Naive thymus-derived CD4-positive, alpha-beta T cell (primary cell): ENCODE measurements at regions not wholly inside any gene's neighbourhood (a gene's known extent, or its start where the extent isn't known, plus 50 kb on each side); places are given as distances from the start of the nearest gene placed in this dataset.

Experiments used
- ATAC-seq: fragments of 150-1000 bp; cut with Tn5 transposase; 2 replicates; pipeline ENCODE4 v1.10.0; 2021; ENCODE audit warnings: mild to moderate bottlenecking, moderate library complexity
- CTCF ChIA-PET: fragments of 350-600 bp; sonication (Branson Sonifier 250); formaldehyde crosslinking; loops from one replicate; lab custom pipeline; 2021; ENCODE audit warnings: antibody characterized with exemption; lab: Charles Lee
- POLR2A ChIA-PET: fragments of 350-600 bp; sonication (Branson Sonifier 250); formaldehyde crosslinking; loops from one replicate; lab custom pipeline; 2021; ENCODE audit warnings: antibody characterized with exemption, inconsistent platforms; lab: Charles Lee
- DNase-seq, 9 donors: peaks; one replicate each; pipeline versions ENCODE4 v3.0.0 to v3.0.0-alpha.2; 2020 to 2022; ENCODE audit warnings: mixed read lengths in 1 of 9
- H3K27ac ChIP-seq: one replicate; pipeline ENCODE4 v1.7.0; 2013; ENCODE audit warnings: mild to moderate bottlenecking, low read depth, low read length, moderate library complexity
- H3K27me3 ChIP-seq, 2 donors: one replicate each; pipeline ENCODE4 v1.7.0; 2013; ENCODE audit warnings: low read length in 2 of 2, mild to moderate bottlenecking in 2 of 2, moderate library complexity in 2 of 2; ENCODE audit not compliant: control insufficient read depth in 2 of 2, insufficient read depth in 2 of 2
- H3K36me3 ChIP-seq, 3 experiments: 1 replicate in 2 of 3; 2 replicates in 1 of 3; pipeline ENCODE4 v1.7.0; 2013; ENCODE audit warnings: low read length in 3 of 3, mild to moderate bottlenecking in 3 of 3, moderate library complexity in 1 of 3; ENCODE audit not compliant: insufficient read depth in 3 of 3, control insufficient read depth in 2 of 3
- H3K4me1 ChIP-seq, 2 donors: one replicate each; pipeline ENCODE4 v1.7.0; 2013; ENCODE audit warnings: low read length in 2 of 2, mild to moderate bottlenecking in 2 of 2, moderate library complexity in 1 of 2; ENCODE audit not compliant: control insufficient read depth in 2 of 2, insufficient read depth in 2 of 2
- H3K4me3 ChIP-seq: 2 replicates; pipeline ENCODE4 v1.7.0; 2013; ENCODE audit warnings: mild to moderate bottlenecking, low read length
- H3K9me3 ChIP-seq, 3 experiments: 1 replicate in 2 of 3; 2 replicates in 1 of 3; pipeline ENCODE4 v1.7.0; 2013; ENCODE audit warnings: low read length in 3 of 3; ENCODE audit not compliant: control insufficient read depth in 2 of 3
- H3K27ac Mint-ChIP-seq, 9 donors: one replicate each; pipeline ENCODE4 v1.8.0; 2020 to 2022; ENCODE audit warnings: mixed read lengths in 9 of 9, mild to moderate bottlenecking in 8 of 9, moderate library complexity in 5 of 9, inconsistent platforms in 2 of 9
- H3K27me3 Mint-ChIP-seq, 5 donors: one replicate each; pipeline ENCODE4 v1.8.0; 2021 to 2022; ENCODE audit warnings: mixed read lengths in 5 of 5, mild to moderate bottlenecking in 1 of 5
- H3K36me3 Mint-ChIP-seq, 5 donors: one replicate each; pipeline ENCODE4 v1.8.0; 2020 to 2022; ENCODE audit warnings: mixed read lengths in 5 of 5, mild to moderate bottlenecking in 3 of 5, inconsistent platforms in 1 of 5
- H3K4me1 Mint-ChIP-seq, 7 donors: one replicate each; pipeline ENCODE4 v1.8.0; 2020 to 2022; ENCODE audit warnings: mixed read lengths in 7 of 7, mild to moderate bottlenecking in 3 of 7, inconsistent platforms in 1 of 7
- H3K4me3 Mint-ChIP-seq, 10 donors: one replicate each; pipeline ENCODE4 v1.8.0; 2020 to 2022; ENCODE audit warnings: mild to moderate bottlenecking in 10 of 10, mixed read lengths in 10 of 10, moderate library complexity in 6 of 10, inconsistent platforms in 2 of 10
- H3K9me3 Mint-ChIP-seq, 11 donors: one replicate each; pipeline ENCODE4 v1.8.0; 2020 to 2022; ENCODE audit warnings: mixed read lengths in 11 of 11, mild to moderate bottlenecking in 4 of 11, inconsistent platforms in 1 of 11, moderate library complexity in 1 of 11
- intact Hi-C, 2 donors: fragments of 100-400 bp; cut with micrococcal nuclease; formaldehyde crosslinking; loops; one replicate each; pipeline ENCODE4 v1.15.1; 2023

DNA sequence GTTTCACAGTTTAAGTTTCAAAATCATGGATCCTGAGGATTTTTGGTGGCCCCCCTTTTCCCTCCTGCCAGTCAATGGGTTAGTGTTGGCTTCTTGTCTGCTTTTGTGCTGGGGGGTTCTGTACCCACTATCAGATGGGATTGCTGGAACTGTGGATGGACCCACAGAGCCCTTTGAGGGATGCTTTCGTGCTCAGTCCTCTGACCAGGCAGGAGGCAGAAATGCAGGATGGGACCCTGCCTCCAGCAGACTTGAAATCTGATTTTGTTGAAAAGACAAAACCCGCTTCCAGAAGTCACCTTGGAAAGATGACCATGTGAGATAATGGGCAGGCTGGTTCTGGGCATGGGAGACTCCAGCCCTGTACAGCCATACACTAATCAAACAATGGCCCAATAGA, 408.9 kb downstream of the ZNF536 start:
- H3K27me3 Mint-ChIP-seq, result peaks cover 0 to 51% (median 16%) of the 10 kb centered on the region in 5 donors
- peaks cover 0 to 3% (median 0%) of the 10 kb centered on the region in 7 donors for H3K4me1 Mint-ChIP-seq
- Histone ChIP-seq H3K36me3 (no peaks in the 10 kb centered on the region), H3K9me3 (no peaks in the 10 kb centered on the region), H3K27ac (no peak overlapping the region), H3K27me3 (no peaks in the 10 kb centered on the region), H3K4me3 (no peak overlapping the region), H3K4me1 (no peaks in the 10 kb centered on the region)
- no peak overlapping the region for H3K27ac Mint-ChIP-seq
- no peak overlapping the region for H3K4me3 Mint-ChIP-seq
- H3K36me3 Mint-ChIP-seq, result no peaks in the 10 kb centered on the region
- ChIA-PET CTCF (no interaction called here), POLR2A (no interaction called here)
- peaks cover 0 to 1% (median 0%) of the 10 kb centered on the region in 11 donors for H3K9me3 Mint-ChIP-seq
- DNase-seq (no peak), ATAC-seq (no peak)
- intact Hi-C loops, result no loop called here

DNA sequence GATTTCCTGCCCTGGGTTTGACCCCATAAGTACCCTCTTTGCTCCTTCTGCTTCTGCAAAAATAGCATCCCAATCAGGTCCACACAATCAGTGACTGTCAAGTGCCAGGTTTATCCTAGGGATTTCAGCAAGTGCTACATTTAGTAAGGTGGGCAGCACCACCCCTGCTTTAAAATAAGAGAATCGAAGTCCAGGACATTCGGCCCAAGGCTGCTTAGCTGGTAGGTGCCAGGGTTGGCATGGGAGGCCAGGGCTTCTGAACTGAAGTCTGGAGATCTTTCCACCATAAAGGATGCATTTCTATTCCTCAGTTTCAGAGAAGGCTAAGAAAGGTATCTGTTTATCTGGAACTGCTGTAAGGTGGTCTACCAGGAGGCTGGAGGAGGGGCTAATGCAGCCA, 408.3 kb downstream of the ZNF536 start:
- H3K27ac ChIP-seq, result no peak overlapping the region
- Mint-ChIP-seq H3K27ac (no peak overlapping the region), H3K4me1 (peaks cover 0 to 3% (median 0%) of the 10 kb centered on the region in 7 donors), H3K27me3 (peaks cover 0 to 49% (median 16%) of the 10 kb centered on the region in 5 donors), H3K9me3 (peaks cover 0 to 2% (median 0%) of the 10 kb centered on the region in 11 donors), H3K36me3 (no peaks in the 10 kb centered on the region), H3K4me3 (no peak overlapping the region)
- intact Hi-C loops, result no loop called here
- H3K27me3 ChIP-seq, result no peaks in the 10 kb centered on the region
- H3K4me3 ChIP-seq, result no peak overlapping the region
- POLR2A ChIA-PET, result no interaction called here
- CTCF ChIA-PET, result no interaction called here
- no peaks in the 10 kb centered on the region for H3K36me3 ChIP-seq
- ATAC-seq, result no peak
- H3K4me1 ChIP-seq, result no peaks in the 10 kb centered on the region
- no peak for DNase-seq
- no peaks in the 10 kb centered on the region for H3K9me3 ChIP-seq

GRCh38 chr19:30780032-30780431, 407.8 kb downstream of the ZNF536 start:
- Histone ChIP-seq H3K9me3 (no peaks in the 10 kb centered on the region), H3K4me1 (no peaks in the 10 kb centered on the region), H3K4me3 (no peak overlapping the region), H3K27ac (no peak overlapping the region), H3K27me3 (no peaks in the 10 kb centered on the region), H3K36me3 (no peaks in the 10 kb centered on the region)
- POLR2A ChIA-PET, result no interaction called here
- Mint-ChIP-seq H3K27ac (no peak overlapping the region), H3K4me3 (no peak overlapping the region), H3K27me3 (peaks cover 0 to 45% (median 16%) of the 10 kb centered on the region in 5 donors), H3K9me3 (peaks cover 0 to 2% (median 0%) of the 10 kb centered on the region in 11 donors), H3K4me1 (peaks cover 0 to 2% (median 0%) of the 10 kb centered on the region in 7 donors), H3K36me3 (no peaks in the 10 kb centered on the region)
- CTCF ChIA-PET, result no interaction called here
- intact Hi-C loops, result no loop called here
- ATAC-seq, result no peak
- no peak for DNase-seq

GRCh38 chr19:30778961-30779715, 407.0 kb downstream of the ZNF536 start:
- no peak for ATAC-seq
- H3K27ac Mint-ChIP-seq, result no peak overlapping the region
- no peak for DNase-seq
- H3K27me3 ChIP-seq, result no peaks in the 10 kb centered on the region
- H3K4me3 ChIP-seq, result no peak overlapping the region
- H3K36me3 ChIP-seq, result no peaks in the 10 kb centered on the region
- H3K4me1 Mint-ChIP-seq, result no peaks in the 10 kb centered on the region
- no peaks in the 10 kb centered on the region for H3K4me1 ChIP-seq
- peaks cover 0 to 10% (median 1%) of the 10 kb centered on the region in 11 donors for H3K9me3 Mint-ChIP-seq
- no peaks in the 10 kb centered on the region for H3K36me3 Mint-ChIP-seq
- H3K27me3 Mint-ChIP-seq, result peaks cover 0 to 43% (median 20%) of the 10 kb centered on the region in 5 donors
- no peak overlapping the region for H3K27ac ChIP-seq
- no peaks in the 10 kb centered on the region for H3K9me3 ChIP-seq
- no peak overlapping the region for H3K4me3 Mint-ChIP-seq
- ChIA-PET CTCF (no interaction called here), POLR2A (no interaction called here)
- intact Hi-C loops, result no loop called here

GRCh38 chr19:30778061-30778460, 405.9 kb downstream of the ZNF536 start:
- H3K36me3 ChIP-seq, result no peaks in the 10 kb centered on the region
- Mint-ChIP-seq H3K27ac (no peak overlapping the region), H3K9me3 (peaks cover 0 to 20% (median 6%) of the 10 kb centered on the region in 11 donors), H3K4me3 (no peak overlapping the region), H3K4me1 (no peaks in the 10 kb centered on the region), H3K27me3 (peaks cover 0 to 35% (median 25%) of the 10 kb centered on the region in 5 donors), H3K36me3 (peaks cover 0 to 6% (median 0%) of the 10 kb centered on the region in 5 donors)
- intact Hi-C loops, result no loop called here
- no peaks in the 10 kb centered on the region for H3K4me1 ChIP-seq
- ChIA-PET CTCF (no interaction called here), POLR2A (no interaction called here)
- H3K4me3 ChIP-seq, result no peak overlapping the region
- H3K27ac ChIP-seq, result no peak overlapping the region
- DNase-seq (no peak), ATAC-seq (no peak)
- H3K27me3 ChIP-seq, result no peaks in the 10 kb centered on the region
- peaks cover 0 to 2% (median 0%) of the 10 kb centered on the region in 3 experiments for H3K9me3 ChIP-seq

- Mint-ChIP-seq H3K27ac (no peak overlapping the region), H3K36me3 (peaks cover 0 to 6% (median 0%) of the 10 kb centered on the region in 5 donors), H3K4me1 (no peaks in the 10 kb centered on the region), H3K27me3 (peaks cover 0 to 25% (median 20%) of the 10 kb centered on the region in 5 donors), H3K9me3 (peaks cover 2 to 35% (median 9%) of the 10 kb centered on the region in 11 donors), H3K4me3 (no peak overlapping the region)
- Histone ChIP-seq H3K4me1 (no peaks in the 10 kb centered on the region), H3K36me3 (no peaks in the 10 kb centered on the region), H3K4me3 (no peak overlapping the region), H3K9me3 (peaks cover 0 to 10% (median 0%) of the 10 kb centered on the region in 3 experiments), H3K27ac (no peak overlapping the region), H3K27me3 (peaks cover 0 to 2% of the 10 kb centered on the region in 2 donors)
- DNase-seq (no peak), ATAC-seq (no peak)
- ChIA-PET POLR2A (no interaction called here), CTCF (no interaction called here)
- intact Hi-C loops, result no loop called here
These were observed 403.8 kb downstream of the ZNF536 start for GRCh38 chr19:30775956-30776355.
